H1 (cell line): ENCODE measurements at regions not wholly inside any gene's neighbourhood (a gene's known extent, or its start where the extent isn't known, plus 50 kb on each side); places are given as distances from the start of the nearest gene placed in this dataset.

Source experiments
- CHD1 ChIP-seq: IDR thresholded peaks from 2 replicates; pipeline ENCODE4 v1.6.1; 2012; ENCODE audit warnings: low read depth, low read length, improper control_type of control experiment
- JUN ChIP-seq: IDR thresholded peaks from 2 replicates; pipeline ENCODE4 v1.6.1; 2011; ENCODE audit warnings: low read depth, mild to moderate bottlenecking, improper control_type of control experiment, low read length
- POLR2A ChIP-seq, 2 experiments: IDR thresholded peaks; 1 replicate in 1 of 2; 2 replicates in 1 of 2; pipeline ENCODE4 v1.6.1; 2011; ENCODE audit warnings: low read depth in 2 of 2, low read length in 2 of 2, mild to moderate bottlenecking in 2 of 2; ENCODE audit errors: control extremely low read depth in 1 of 2
- POLR2AphosphoS5 ChIP-seq: IDR thresholded peaks from 2 replicates; pipeline ENCODE4 v1.6.1; 2011; ENCODE audit warnings: low read depth, low read length
- SUZ12 ChIP-seq: fragments of 200-600 bp; sonication (generic); IDR thresholded peaks from 2 replicates; pipeline ENCODE4 v1.6.1; 2012; ENCODE audit warnings: mild to moderate bottlenecking, inconsistent platforms, low read length, moderate library complexity, mixed read lengths
- TF ChIP-seq, protein P1 (sequence below), 3 experiments: IDR thresholded peaks; 1 replicate in 2 of 3; 2 replicates in 1 of 3; pipeline versions ENCODE4 v1.5.1 to v1.6.1; 2011; ENCODE audit warnings: low read length in 3 of 3, mild to moderate bottlenecking in 3 of 3, inconsistent platforms in 2 of 3, low read depth in 1 of 3, moderate library complexity in 1 of 3; ENCODE audit not compliant: insufficient read depth in 1 of 3; ENCODE audit errors: control extremely low read depth in 1 of 3

DNA sequence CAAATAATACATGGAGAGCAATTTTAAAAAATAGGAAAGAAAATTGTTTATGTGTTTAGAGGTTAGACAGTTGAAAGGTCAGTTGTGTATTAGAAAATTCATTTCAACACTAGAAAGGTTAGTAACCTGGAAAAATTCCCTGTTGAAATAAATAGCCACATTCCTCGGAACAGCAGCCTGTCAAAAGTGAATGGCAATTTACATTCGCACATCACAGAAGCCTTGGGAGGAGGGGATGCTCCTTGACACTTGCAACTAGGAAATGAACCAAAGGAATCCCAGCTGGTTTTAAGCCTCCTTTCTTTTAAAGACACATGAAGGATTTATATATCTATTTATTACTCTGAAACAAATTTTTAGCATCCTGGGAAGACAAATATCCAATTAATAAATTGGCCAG, 653.5 kb upstream of the LRRTM4 start:
- TF ChIP-seq JUN = no peak
- no peak for TF ChIP-seq POLR2AphosphoS5
- TF ChIP-seq CHD1 = no peak
- TF ChIP-seq, protein P1, sequence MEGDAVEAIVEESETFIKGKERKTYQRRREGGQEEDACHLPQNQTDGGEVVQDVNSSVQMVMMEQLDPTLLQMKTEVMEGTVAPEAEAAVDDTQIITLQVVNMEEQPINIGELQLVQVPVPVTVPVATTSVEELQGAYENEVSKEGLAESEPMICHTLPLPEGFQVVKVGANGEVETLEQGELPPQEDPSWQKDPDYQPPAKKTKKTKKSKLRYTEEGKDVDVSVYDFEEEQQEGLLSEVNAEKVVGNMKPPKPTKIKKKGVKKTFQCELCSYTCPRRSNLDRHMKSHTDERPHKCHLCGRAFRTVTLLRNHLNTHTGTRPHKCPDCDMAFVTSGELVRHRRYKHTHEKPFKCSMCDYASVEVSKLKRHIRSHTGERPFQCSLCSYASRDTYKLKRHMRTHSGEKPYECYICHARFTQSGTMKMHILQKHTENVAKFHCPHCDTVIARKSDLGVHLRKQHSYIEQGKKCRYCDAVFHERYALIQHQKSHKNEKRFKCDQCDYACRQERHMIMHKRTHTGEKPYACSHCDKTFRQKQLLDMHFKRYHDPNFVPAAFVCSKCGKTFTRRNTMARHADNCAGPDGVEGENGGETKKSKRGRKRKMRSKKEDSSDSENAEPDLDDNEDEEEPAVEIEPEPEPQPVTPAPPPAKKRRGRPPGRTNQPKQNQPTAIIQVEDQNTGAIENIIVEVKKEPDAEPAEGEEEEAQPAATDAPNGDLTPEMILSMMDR (IDR thresholded peaks at IDR 0.05; ENCODE audit: control extremely low read depth in 1 of 3, insufficient read depth in 1 of 3, low read depth in 1 of 3, low read length in 3 of 3) = no peak
- TF ChIP-seq SUZ12 = no peak
- no peak for TF ChIP-seq POLR2A (IDR thresholded peaks at IDR 0.05; ENCODE audit: control extremely low read depth in 1 of 2, low read depth in 2 of 2, low read length in 2 of 2)
